ENCODE measurements at regions not wholly inside any gene's neighbourhood (a gene's known extent, or its start where the extent isn't known, plus 50 kb on each side); places are given as distances from the start of the nearest gene placed in this dataset.

- TF ChIP-seq EZH2 (IDR thresholded peaks at IDR 0.05; ENCODE audit: insufficient read depth, poor library complexity, severe bottlenecking) (no peak), EZH2phosphoT487 (IDR thresholded peaks at IDR 0.05; ENCODE audit: insufficient read depth, low read depth) (no peak)
Measured at GRCh38 chr4:94036964-94037363, 170.7 kb upstream of the SMARCAD1 start.

All from GM23248 (cell line).